ENCODE measurements at regions not wholly inside any gene's neighbourhood (a gene's known extent, or its start where the extent isn't known, plus 50 kb on each side); places are given as distances from the start of the nearest gene placed in this dataset.
A peak's percentile ranks its signal among the peaks of the same experiment; 100 is the strongest.

GRCh38 chr3:21830541-21830940 lies 79.5 kb upstream of the ZNF385D start:
- no peaks in the 10 kb centered on the region for H3K36me3 ChIP-seq
- H3K9me3 ChIP-seq = no peaks in the 10 kb centered on the region
- H3K4me1 ChIP-seq = no peaks in the 10 kb centered on the region
- H3K27ac ChIP-seq = no peak overlapping the region
- H3K27me3 ChIP-seq = no peaks in the 10 kb centered on the region
- no peak for DNase-seq (ENCODE audit: low spot score in 2 of 2)
- no peak for TF ChIP-seq POLR2A (IDR thresholded peaks at IDR 0.05)
- no peak for TF ChIP-seq EP300 (IDR thresholded peaks at IDR 0.05)
- TF ChIP-seq CTCF (IDR thresholded peaks at IDR 0.05) = no peak
- 27 to 31% methylated on average over 2 of the region's 2 CpGs for WGBS, 2 donors
- H3K4me3 ChIP-seq = no peak overlapping the region

GRCh38 chr3:21835264-21835663 lies 84.3 kb upstream of the ZNF385D start:
- TF ChIP-seq EP300 (IDR thresholded peaks at IDR 0.05) = no peak
- no peak for TF ChIP-seq CTCF (IDR thresholded peaks at IDR 0.05)
- TF ChIP-seq POLR2A (IDR thresholded peaks at IDR 0.05) = no peak
- H3K9me3 ChIP-seq = no peaks in the 10 kb centered on the region
- DNase-seq (ENCODE audit: low spot score in 2 of 2) = no peak
- no peak overlapping the region for H3K27ac ChIP-seq
- WGBS, 2 donors = 75 to 78% methylated on average over 2 of the region's 2 CpGs
- H3K4me3 ChIP-seq = no peak overlapping the region
- H3K36me3 ChIP-seq = no peaks in the 10 kb centered on the region
- H3K27me3 ChIP-seq = no peaks in the 10 kb centered on the region
- H3K4me1 ChIP-seq = no peaks in the 10 kb centered on the region

- Histone ChIP-seq H3K27me3 (no peaks in the 10 kb centered on the region), H3K27ac (no peak overlapping the region), H3K36me3 (no peaks in the 10 kb centered on the region), H3K4me3 (no peak overlapping the region), H3K9me3 (no peaks in the 10 kb centered on the region), H3K4me1 (no peaks in the 10 kb centered on the region)
- WGBS, 2 donors = 92 to 93% methylated on average over 4 of the region's 4 CpGs
- TF ChIP-seq EP300 (IDR thresholded peaks at IDR 0.05) = no peak
- no peak for TF ChIP-seq CTCF (IDR thresholded peaks at IDR 0.05)
- TF ChIP-seq POLR2A (IDR thresholded peaks at IDR 0.05) = no peak
- no peak for DNase-seq (ENCODE audit: low spot score in 2 of 2)
These were observed 85.2 kb upstream of the ZNF385D start for GRCh38 chr3:21836227-21836626.

- TF ChIP-seq POLR2A (IDR thresholded peaks at IDR 0.05) (no peak), CTCF (IDR thresholded peaks at IDR 0.05) (no peak), EP300 (IDR thresholded peaks at IDR 0.05) (no peak)
- H3K27ac ChIP-seq = peak overlapping the region in 1 of 4 donors; percentile 36
These were observed 88.2 kb upstream of the ZNF385D start for GRCh38 chr3:21839176-21839575.

GRCh38 chr3:21839592-21839991 lies 88.6 kb upstream of the ZNF385D start:
- H3K9me3 ChIP-seq = no peaks in the 10 kb centered on the region
- no peaks in the 10 kb centered on the region for H3K36me3 ChIP-seq
- peak overlapping the region in 1 of 4 donors; percentile 36 for H3K27ac ChIP-seq
- H3K27me3 ChIP-seq = no peaks in the 10 kb centered on the region
- H3K4me3 ChIP-seq = no peak overlapping the region
- H3K4me1 ChIP-seq = no peaks in the 10 kb centered on the region
- peak in 1 of 2 donors; percentile 5 for DNase-seq (ENCODE audit: low spot score in 2 of 2)
- WGBS, 2 donors = 74 to 87% methylated on average over 3 of the region's 3 CpGs
- TF ChIP-seq EP300 (IDR thresholded peaks at IDR 0.05) = peak in 1 of 2 donors; percentile 10
- TF ChIP-seq POLR2A (IDR thresholded peaks at IDR 0.05) = no peak
- no peak for TF ChIP-seq CTCF (IDR thresholded peaks at IDR 0.05)

More at GRCh38 chr3:21839176-21839575, 88.2 kb upstream of the ZNF385D start:
- Histone ChIP-seq H3K4me3 (no peak overlapping the region), H3K36me3 (no peaks in the 10 kb centered on the region), H3K9me3 (no peaks in the 10 kb centered on the region), H3K27me3 (no peaks in the 10 kb centered on the region), H3K4me1 (no peaks in the 10 kb centered on the region)
- 78 to 84% methylated on average over 1 of the region's 1 CpG for WGBS, 2 donors
- DNase-seq (ENCODE audit: low spot score in 2 of 2) = no peak
